ENCODE measurements at regions not wholly inside any gene's neighbourhood (a gene's known extent, or its start where the extent isn't known, plus 50 kb on each side); places are given as distances from the start of the nearest gene placed in this dataset.

- no peak for TF ChIP-seq ESRRG (CRISPR knock-in tag; IDR thresholded peaks at IDR 0.05)
- TF ChIP-seq ZFP30 (CRISPR knock-in tag; IDR thresholded peaks at IDR 0.05): no peak
- TF ChIP-seq CSDC2 (CRISPR knock-in tag; IDR thresholded peaks at IDR 0.05): no peak
- no peak for TF ChIP-seq ARNTL (CRISPR knock-in tag; IDR thresholded peaks at IDR 0.05; ENCODE audit: borderline replicate concordance, low read depth)
- no peak for TF ChIP-seq SNAI2 (CRISPR knock-in tag; IDR thresholded peaks at IDR 0.05)
- TF ChIP-seq ZNF8 (CRISPR knock-in tag; IDR thresholded peaks at IDR 0.05): no peak
- TF ChIP-seq POU6F1 (CRISPR knock-in tag; IDR thresholded peaks at IDR 0.05; ENCODE audit: borderline replicate concordance, low read depth): no peak
- TF ChIP-seq PATZ1 (CRISPR knock-in tag; IDR thresholded peaks at IDR 0.05; ENCODE audit: borderline replicate concordance): no peak
- TF ChIP-seq ISL1 (CRISPR knock-in tag; IDR thresholded peaks at IDR 0.05): no peak
- no peak for TF ChIP-seq TCF4 (CRISPR knock-in tag; IDR thresholded peaks at IDR 0.05; ENCODE audit: borderline replicate concordance)
- no peak for TF ChIP-seq CSRNP3 (CRISPR knock-in tag; IDR thresholded peaks at IDR 0.05)
- TF ChIP-seq ZNF70 (CRISPR knock-in tag; IDR thresholded peaks at IDR 0.05): no peak
Measured at GRCh38 chr16:51815523-51815922, 664.5 kb upstream of the SALL1 start.
